SK-N-SH (cell line): ENCODE measurements at regions not wholly inside any gene's neighbourhood (a gene's known extent, or its start where the extent isn't known, plus 50 kb on each side); places are given as distances from the start of the nearest gene placed in this dataset.

Source experiments
- CTCF ChIA-PET: fragments of 300-600, 350-600 bp; formaldehyde crosslinking; extraction: SDS; loops from one replicate; lab custom pipeline; 2021; lab: Yijun Ruan, JAX
- POLR2A ChIA-PET: fragments of 350-600 bp; sonication (Branson Sonifier 250); formaldehyde crosslinking; extraction: SDS; loops from one replicate; lab custom pipeline; 2020; ENCODE audit warnings: antibody characterized with exemption, inconsistent platforms; lab: Yijun Ruan, JAX
- DNase-seq: peaks from one replicate; pipeline ENCODE4 v3.0.0; 2012
- H2AFZ ChIP-seq: fragments of 200-600 bp; sonication (generic); 2 replicates; pipeline ENCODE4 v1.8.1; 2016; ENCODE audit warnings: antibody characterized with exemption, mild to moderate bottlenecking, low read depth
- H3F3A ChIP-seq: fragments of 200-600 bp; sonication (generic); replicated peaks from 2 replicates; pipeline ENCODE3; 2016; ENCODE audit warnings: antibody characterized with exemption, mild to moderate bottlenecking; ENCODE audit not compliant: insufficient read depth
- H3K27ac ChIP-seq, 2 experiments: fragments of 200-500 bp in 1 of 2; fragments of 200-600 bp in 1 of 2; sonication (Bioruptor generic) in 1 of 2; sonication (generic), shearing (Covaris generic) in 1 of 2; 2 replicates each; pipeline versions ENCODE4 v1.5.1 to v1.6.1; 2014 to 2016; ENCODE audit warnings: low read depth in 2 of 2, inconsistent platforms in 1 of 2, low read length in 1 of 2, mild to moderate bottlenecking in 1 of 2, mixed read lengths in 1 of 2
- H3K27me3 ChIP-seq: fragments of 200-600 bp; sonication (generic), shearing (Covaris generic); 2 replicates; pipeline ENCODE4 v1.6.1; 2016; ENCODE audit warnings: mixed run types; ENCODE audit not compliant: insufficient read depth
- H3K36me3 ChIP-seq, 2 experiments: fragments of 200-500 bp in 1 of 2; fragments of 200-600 bp in 1 of 2; sonication (Bioruptor generic) in 1 of 2; sonication (generic) in 1 of 2; replicated peaks in 1 of 2; 2 replicates each; pipeline versions ENCODE3 to v1.5.1; 2014 to 2016; ENCODE audit warnings: low read length in 1 of 2, mild to moderate bottlenecking in 1 of 2; ENCODE audit not compliant: insufficient read depth in 2 of 2, control insufficient read depth in 1 of 2
- H3K4me1 ChIP-seq, 2 experiments: fragments of 200-500 bp in 1 of 2; fragments of 200-600 bp in 1 of 2; sonication (Bioruptor generic) in 1 of 2; sonication (generic), shearing (Covaris generic) in 1 of 2; 2 replicates each; pipeline versions ENCODE4 v1.5.1 to v1.6.1; 2014 to 2016; ENCODE audit warnings: low read depth in 1 of 2, low read length in 1 of 2, mixed run types in 1 of 2; ENCODE audit not compliant: insufficient read depth in 2 of 2, control insufficient read depth in 1 of 2
- H3K4me2 ChIP-seq: fragments of 200-600 bp; sonication (generic), shearing (Covaris generic); 2 replicates; pipeline ENCODE4 v1.6.1; 2017; ENCODE audit warnings: mixed run types
- H3K4me3 ChIP-seq, 2 experiments: fragments of 200-500 bp in 1 of 2; fragments of 200-600 bp in 1 of 2; sonication (Bioruptor generic) in 1 of 2; sonication (generic), shearing (Covaris generic) in 1 of 2; 2 replicates each; pipeline versions ENCODE4 v1.5.1 to v1.8.1; 2014 to 2016; ENCODE audit warnings: low read depth in 2 of 2, inconsistent platforms in 1 of 2, low read length in 1 of 2, mild to moderate bottlenecking in 1 of 2, mixed read lengths in 1 of 2, moderate library complexity in 1 of 2
- H3K79me2 ChIP-seq: fragments of 200-600 bp; sonication (generic); 2 replicates; pipeline ENCODE4 v1.8.1; 2017; ENCODE audit warnings: mild to moderate bottlenecking; ENCODE audit not compliant: insufficient read depth
- H3K9ac ChIP-seq: fragments of 200-600 bp; sonication (generic); 2 replicates; pipeline ENCODE4 v1.6.1; 2017; ENCODE audit warnings: mixed run types
- H3K9me2 ChIP-seq: fragments of 200-600 bp; sonication (generic); 2 replicates; pipeline ENCODE4 v1.6.1; 2017; ENCODE audit warnings: mixed run types
- H3K9me3 ChIP-seq: fragments of 200-600 bp; sonication (generic); 2 replicates; pipeline ENCODE4 v1.6.1; 2017; ENCODE audit warnings: mixed run types, mild to moderate bottlenecking, moderate library complexity
- H4K20me1 ChIP-seq: fragments of 200-600 bp; sonication (generic); 2 replicates; pipeline ENCODE4 v1.6.1; 2017; ENCODE audit warnings: mild to moderate bottlenecking, mixed run types; ENCODE audit not compliant: insufficient read depth
- CHD2 ChIP-seq: fragments of 150-350 bp; IDR thresholded peaks from 2 replicates; pipeline ENCODE4 v1.6.1; 2018; ENCODE audit warnings: low read length; ENCODE audit not compliant: partially characterized antibody
- ELF1 ChIP-seq: IDR thresholded peaks from 2 replicates; pipeline ENCODE4 v1.4.0; 2012
- EZH2phosphoT487 ChIP-seq: fragments of 200-600 bp; sonication (generic); IDR thresholded peaks from 2 replicates; pipeline ENCODE4 v1.6.1; 2017; ENCODE audit warnings: low read depth, mixed run types, mild to moderate bottlenecking, antibody characterized with exemption, moderate library complexity, borderline replicate concordance
- FOXJ3 ChIP-seq: sonication (generic); formaldehyde crosslinking; IDR thresholded peaks from 2 replicates; pipeline ENCODE4 v1.5.1; 2020; ENCODE audit warnings: mild to moderate bottlenecking, missing genetic modification reagents
- GATA2 ChIP-seq: sonication (generic); formaldehyde crosslinking; IDR thresholded peaks from 2 replicates; pipeline ENCODE4 v1.5.0; 2020; ENCODE audit warnings: mild to moderate bottlenecking, missing genetic modification reagents
- JUND ChIP-seq: IDR thresholded peaks from 2 replicates; pipeline ENCODE4 v1.4.0; 2012
- NFIC ChIP-seq: IDR thresholded peaks from 2 replicates; pipeline ENCODE4 v1.4.0; 2012; ENCODE audit warnings: borderline replicate concordance
- PBX3 ChIP-seq: IDR thresholded peaks from 2 replicates; pipeline ENCODE4; 2012
- RAD21 ChIP-seq: IDR thresholded peaks from 2 replicates; pipeline ENCODE4 v1.6.1; 2012; ENCODE audit warnings: mild to moderate bottlenecking, low read length
- RFX5 ChIP-seq: IDR thresholded peaks from 2 replicates; pipeline ENCODE4 v1.6.1; 2012; ENCODE audit warnings: mild to moderate bottlenecking, improper control_type of control experiment, low read length
- RXRA ChIP-seq: IDR thresholded peaks from 2 replicates; pipeline ENCODE4 v1.4.0; 2012; ENCODE audit warnings: low read depth, mild to moderate bottlenecking, borderline replicate concordance
- SMC3 ChIP-seq: IDR thresholded peaks from 2 replicates; pipeline ENCODE4 v1.6.1; 2012; ENCODE audit warnings: low read depth, low read length, improper control_type of control experiment
- TEAD4 ChIP-seq: IDR thresholded peaks from 2 replicates; pipeline ENCODE4 v1.4.0; 2012; ENCODE audit warnings: mild to moderate bottlenecking, borderline replicate concordance; ENCODE audit not compliant: insufficient read depth
- USF2 ChIP-seq: fragments of 150-350 bp; IDR thresholded peaks from 2 replicates; pipeline ENCODE4 v1.6.1; 2017; ENCODE audit warnings: antibody characterized with exemption, low read length, low read depth, borderline replicate concordance
- WGBS: methylation state at CpG from one replicate; pipeline ENCODE4 v1.1.6; 2017; ENCODE audit warnings: low lambda C conversion rate; 5-methylcytosine and 5-hydroxymethylcytosine counted together
- TF ChIP-seq, protein P1 (sequence below): IDR thresholded peaks from 2 replicates; pipeline ENCODE4 v1.4.0; 2012; ENCODE audit warnings: low read depth, borderline replicate concordance
- TF ChIP-seq, protein P2 (sequence below): IDR thresholded peaks from 2 replicates; pipeline ENCODE4 v1.4.0; 2012; ENCODE audit warnings: low read depth, borderline replicate concordance

DNA sequence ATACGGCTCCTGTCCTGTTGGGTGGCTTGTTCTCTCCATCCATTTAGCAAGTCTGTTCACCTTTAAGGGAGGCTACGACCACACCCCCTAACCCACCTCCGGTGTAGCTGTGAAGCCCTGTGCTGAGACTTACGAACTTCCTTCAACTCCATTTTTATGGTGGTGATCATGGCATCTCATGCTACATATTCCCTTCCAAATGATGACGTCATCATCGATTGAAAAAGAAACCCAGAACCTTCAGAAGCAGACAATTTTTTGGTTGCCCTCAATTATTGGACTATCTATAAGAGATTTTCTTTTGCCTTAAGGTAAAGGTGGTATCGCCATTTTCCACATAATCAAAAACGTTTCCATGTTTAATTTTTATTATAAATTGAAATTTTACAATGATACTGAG lies 389.0 kb downstream of the CBLN4 start:
- CTCF ChIA-PET = no interaction called here
- Histone ChIP-seq H3K4me3 (no peak overlapping the region), H3K9ac (no peak overlapping the region), H3K27me3 (no peaks in the 10 kb centered on the region), H4K20me1 (no peaks in the 10 kb centered on the region), H3K27ac (no peak overlapping the region), H3K79me2 (no peaks in the 10 kb centered on the region), H3K4me2 (no peak overlapping the region), H3K9me2 (no peaks in the 10 kb centered on the region)
- no peak for TF ChIP-seq FOXJ3 (CRISPR knock-in tag)
- no peak for TF ChIP-seq GATA2
- TF ChIP-seq TEAD4 = no peak
- TF ChIP-seq, all 33 proteins: peak for 0
- Histone ChIP-seq H3K4me1 (no peaks in the 10 kb centered on the region), H3K9me3 (no peaks in the 10 kb centered on the region; the same call in 1 of the 2 replicates), H2AFZ (no peak overlapping the region), H3F3A (no peaks in the 10 kb centered on the region), H3K36me3 (no peaks in the 10 kb centered on the region)
- POLR2A ChIA-PET = no interaction called here
- DNase-seq = no peak
- WGBS = 24% methylated on average over 8 of the region's 8 CpGs

DNA sequence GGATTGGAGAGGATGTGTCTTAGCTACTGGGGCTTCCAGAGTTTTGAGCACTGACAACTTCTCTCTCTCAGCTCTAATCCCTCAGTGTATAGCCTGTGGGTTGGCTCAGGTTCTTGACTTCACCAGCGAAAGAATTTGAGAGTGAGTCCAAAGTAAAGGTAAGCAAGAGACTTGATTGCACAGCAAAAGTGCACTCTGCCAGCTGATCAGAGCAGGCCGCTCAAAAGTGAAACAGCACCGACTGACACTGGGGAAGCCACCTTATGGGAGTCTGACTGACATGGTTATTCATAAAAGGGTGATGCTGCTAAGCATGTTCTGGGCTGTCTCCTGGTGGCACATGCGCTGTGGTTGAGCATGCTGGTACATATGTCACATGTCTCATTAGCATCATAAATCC lies 389.5 kb downstream of the CBLN4 start:
- 45% methylated on average over 4 of the region's 4 CpGs for WGBS
- H2AFZ ChIP-seq = no peak overlapping the region
- no peaks in the 10 kb centered on the region for H3K79me2 ChIP-seq
- H3K9ac ChIP-seq = no peak overlapping the region
- no peaks in the 10 kb centered on the region for H3F3A ChIP-seq
- H3K4me1 ChIP-seq = no peaks in the 10 kb centered on the region
- no peaks in the 10 kb centered on the region for H3K27me3 ChIP-seq
- DNase-seq = no peak
- no peaks in the 10 kb centered on the region for H3K9me2 ChIP-seq
- H3K36me3 ChIP-seq = no peaks in the 10 kb centered on the region
- H3K4me2 ChIP-seq = no peak overlapping the region
- TF ChIP-seq PBX3 = no peak
- no peak for TF ChIP-seq EZH2phosphoT487
- TF ChIP-seq, protein P1, sequence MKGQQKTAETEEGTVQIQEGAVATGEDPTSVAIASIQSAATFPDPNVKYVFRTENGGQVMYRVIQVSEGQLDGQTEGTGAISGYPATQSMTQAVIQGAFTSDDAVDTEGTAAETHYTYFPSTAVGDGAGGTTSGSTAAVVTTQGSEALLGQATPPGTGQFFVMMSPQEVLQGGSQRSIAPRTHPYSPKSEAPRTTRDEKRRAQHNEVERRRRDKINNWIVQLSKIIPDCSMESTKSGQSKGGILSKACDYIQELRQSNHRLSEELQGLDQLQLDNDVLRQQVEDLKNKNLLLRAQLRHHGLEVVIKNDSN = no peak
- no peaks in the 10 kb centered on the region; the same call in 1 of the 2 replicates for H3K9me3 ChIP-seq
- POLR2A ChIA-PET = no interaction called here
- H3K27ac ChIP-seq = no peak overlapping the region
- no peaks in the 10 kb centered on the region for H4K20me1 ChIP-seq
- CTCF ChIA-PET = no interaction called here
- no peak overlapping the region for H3K4me3 ChIP-seq

- H3K4me2 ChIP-seq = no peak overlapping the region
- no peak overlapping the region for H3K9ac ChIP-seq
- no peaks in the 10 kb centered on the region for H3K27me3 ChIP-seq
- no peaks in the 10 kb centered on the region for H3K9me3 ChIP-seq
- ChIA-PET CTCF (no interaction called here), POLR2A (no interaction called here)
- H2AFZ ChIP-seq = no peak overlapping the region
- no peaks in the 10 kb centered on the region for H4K20me1 ChIP-seq
- H3K4me1 ChIP-seq = no peaks in the 10 kb centered on the region
- DNase-seq = no peak
- H3K27ac ChIP-seq = no peak overlapping the region
- TF ChIP-seq, protein P2, sequence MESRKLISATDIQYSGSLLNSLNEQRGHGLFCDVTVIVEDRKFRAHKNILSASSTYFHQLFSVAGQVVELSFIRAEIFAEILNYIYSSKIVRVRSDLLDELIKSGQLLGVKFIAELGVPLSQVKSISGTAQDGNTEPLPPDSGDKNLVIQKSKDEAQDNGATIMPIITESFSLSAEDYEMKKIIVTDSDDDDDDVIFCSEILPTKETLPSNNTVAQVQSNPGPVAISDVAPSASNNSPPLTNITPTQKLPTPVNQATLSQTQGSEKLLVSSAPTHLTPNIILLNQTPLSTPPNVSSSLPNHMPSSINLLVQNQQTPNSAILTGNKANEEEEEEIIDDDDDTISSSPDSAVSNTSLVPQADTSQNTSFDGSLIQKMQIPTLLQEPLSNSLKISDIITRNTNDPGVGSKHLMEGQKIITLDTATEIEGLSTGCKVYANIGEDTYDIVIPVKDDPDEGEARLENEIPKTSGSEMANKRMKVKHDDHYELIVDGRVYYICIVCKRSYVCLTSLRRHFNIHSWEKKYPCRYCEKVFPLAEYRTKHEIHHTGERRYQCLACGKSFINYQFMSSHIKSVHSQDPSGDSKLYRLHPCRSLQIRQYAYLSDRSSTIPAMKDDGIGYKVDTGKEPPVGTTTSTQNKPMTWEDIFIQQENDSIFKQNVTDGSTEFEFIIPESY = no peak
- TF ChIP-seq NFIC = no peak
- TF ChIP-seq RAD21 = no peak
- TF ChIP-seq USF2 = no peak
- TF ChIP-seq JUND = no peak
- TF ChIP-seq SMC3 = no peak
- no peak for TF ChIP-seq RFX5
- no peak for TF ChIP-seq CHD2
- no peak for TF ChIP-seq ELF1
- no peak for TF ChIP-seq RXRA
- H3K9me2 ChIP-seq = no peaks in the 10 kb centered on the region
- no peaks in the 10 kb centered on the region for H3F3A ChIP-seq
- H3K4me3 ChIP-seq = no peak overlapping the region
- no peaks in the 10 kb centered on the region for H3K36me3 ChIP-seq
- no peaks in the 10 kb centered on the region for H3K79me2 ChIP-seq
- WGBS = 49% methylated on average over 7 of the region's 7 CpGs
These were observed 391.0 kb downstream of the CBLN4 start for GRCh38 chr20:55614220-55614757.
